GM18951 (cell line): ENCODE measurements at regions not wholly inside any gene's neighbourhood (a gene's known extent, or its start where the extent isn't known, plus 50 kb on each side); places are given as distances from the start of the nearest gene placed in this dataset.

Source experiments
- POLR2A ChIP-seq: IDR thresholded peaks from 4 replicates; pipeline ENCODE4 v1.6.1; 2011; ENCODE audit warnings: mild to moderate bottlenecking; ENCODE audit not compliant: insufficient read length, insufficient read depth; ENCODE audit errors: extremely low read depth
- in situ Hi-C: fragments of 300-500 bp; cut with MboI; formaldehyde crosslinking; loops from one replicate; pipeline ENCODE4 v1.12.0; 2022; ENCODE audit warnings: low sequenced_read_pairs, mixed read lengths, inconsistent platforms; ENCODE audit not compliant: unreplicated experiment

DNA sequence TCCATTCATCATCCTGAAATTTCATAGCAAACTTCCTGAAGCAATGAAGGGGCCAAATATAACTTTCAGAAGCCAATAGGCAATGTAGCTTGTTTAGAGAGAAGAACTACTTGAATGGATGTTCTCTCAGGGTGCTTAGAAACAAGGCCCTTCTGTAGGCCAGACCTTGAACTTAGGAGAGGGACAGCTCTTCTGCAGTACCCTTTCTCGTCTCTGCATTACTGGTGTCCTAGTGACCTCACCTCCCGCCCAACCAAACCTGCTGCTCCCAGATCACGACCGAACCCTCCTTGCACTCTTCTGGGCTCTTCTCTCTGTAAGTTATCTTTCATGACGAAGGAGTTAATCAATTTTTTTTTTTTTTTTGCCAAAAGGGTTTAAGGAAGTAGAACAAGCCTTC lies 543.9 kb downstream of the TDRD15 start:
- in situ Hi-C loops: no loop called here
- no peak for TF ChIP-seq POLR2A

DNA sequence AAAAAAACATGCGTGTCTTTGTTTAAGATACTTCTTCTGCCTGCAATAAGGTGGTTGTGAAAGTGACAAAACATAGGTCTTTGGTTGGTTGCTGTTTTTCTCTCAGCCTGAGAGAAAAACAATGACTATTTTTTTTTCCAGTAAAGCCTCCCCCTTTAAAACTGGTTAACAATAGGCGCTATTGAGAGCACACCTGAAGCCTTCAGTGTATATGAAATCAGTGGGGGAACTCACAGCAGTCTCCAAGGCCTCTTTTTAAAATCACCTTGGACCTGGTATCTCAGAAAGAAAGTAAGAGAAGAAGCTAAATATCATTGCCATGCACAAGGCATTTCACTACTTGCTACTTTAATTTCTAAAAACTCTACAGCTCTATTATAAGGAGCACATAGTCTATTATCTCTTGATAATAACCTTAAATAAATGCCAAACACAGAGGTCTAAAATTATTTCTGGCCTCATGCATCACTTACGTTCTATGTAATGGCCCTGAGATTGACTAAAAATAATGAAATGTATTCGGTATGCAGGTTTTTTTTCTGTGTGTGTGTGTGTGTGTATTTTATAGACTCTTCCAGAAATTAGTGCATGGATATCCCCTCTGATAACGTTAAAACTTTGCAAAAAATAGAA lies 544.4 kb downstream of the TDRD15 start:
- in situ Hi-C loops: no loop called here
- TF ChIP-seq POLR2A: no peak

DNA sequence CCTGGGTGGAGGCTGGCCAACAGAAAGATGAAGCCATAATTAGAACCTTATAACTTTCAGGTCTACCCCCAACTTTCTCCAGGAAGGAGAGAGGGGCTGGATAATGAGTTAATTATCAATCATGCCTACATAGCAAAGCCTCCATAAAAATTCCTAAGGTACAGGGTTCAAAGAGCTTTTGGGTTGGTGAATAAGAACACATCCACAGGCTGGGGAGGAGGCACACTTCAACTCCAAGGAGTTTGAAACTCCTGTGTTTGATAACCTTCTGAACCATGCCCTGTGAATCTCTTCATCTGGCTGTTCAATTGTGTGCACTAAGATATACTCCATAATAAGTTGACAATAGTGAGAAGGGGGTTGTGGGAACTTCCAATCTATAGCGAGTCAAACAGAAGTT lies 552.3 kb downstream of the TDRD15 start:
- in situ Hi-C loops: no loop called here
- no peak for TF ChIP-seq POLR2A

DNA sequence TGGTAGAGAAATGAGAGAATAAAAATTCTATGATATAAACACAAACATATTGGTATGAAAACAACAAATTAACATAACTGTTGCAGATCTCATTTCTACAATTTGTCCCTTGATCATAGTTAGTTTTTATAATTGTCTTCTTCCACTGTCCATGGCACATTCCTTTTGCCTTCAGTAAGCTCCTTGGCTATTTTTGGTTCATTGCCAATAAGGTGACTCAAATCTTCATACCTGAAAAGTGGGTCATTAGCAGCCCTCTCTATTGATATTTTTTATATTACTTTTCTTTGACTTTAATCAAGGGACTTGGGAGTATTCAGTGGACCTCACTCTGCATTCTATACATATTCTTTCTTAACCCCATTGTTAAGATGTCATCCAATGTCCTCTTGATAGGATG lies 552.9 kb downstream of the TDRD15 start:
- no peak for TF ChIP-seq POLR2A
- in situ Hi-C loops: no loop called here

DNA sequence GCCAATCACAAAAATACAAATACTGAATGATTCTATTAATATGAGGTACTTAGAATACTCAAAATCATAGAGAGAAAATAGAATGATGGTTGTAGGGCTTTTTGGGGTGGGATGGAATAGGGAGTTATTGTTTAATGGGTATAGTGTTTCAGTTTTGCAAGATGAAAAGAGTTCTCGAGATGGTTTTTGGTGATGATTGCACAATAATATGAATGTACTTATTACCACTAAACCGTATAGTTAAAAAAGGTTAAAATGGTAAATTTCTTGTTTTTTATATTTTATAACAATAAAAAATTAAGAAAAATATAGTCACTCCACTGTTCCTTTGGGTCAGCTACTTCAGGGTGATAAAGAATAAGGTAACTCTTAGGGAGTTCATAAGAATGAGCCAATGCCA lies 560.1 kb downstream of the TDRD15 start:
- TF ChIP-seq POLR2A: no peak
- in situ Hi-C loops: no loop called here

DNA sequence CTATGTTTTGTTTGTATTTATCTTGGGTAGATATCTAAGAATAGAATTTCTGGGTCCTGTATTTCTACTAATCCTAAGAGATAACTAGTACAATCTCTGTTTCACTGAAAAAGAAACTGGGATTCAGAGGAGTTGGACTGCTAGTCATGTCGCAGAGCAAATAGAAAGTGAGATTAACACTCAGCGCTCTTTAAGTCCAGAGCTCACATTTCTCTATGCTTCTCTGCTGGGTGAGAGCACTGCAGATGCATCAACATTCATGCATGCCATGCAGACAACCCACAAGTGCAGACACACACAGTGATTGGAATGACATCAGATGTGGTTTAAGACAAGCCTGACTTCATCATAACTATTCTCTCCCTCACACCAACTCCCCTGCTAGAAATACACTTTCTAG lies 563.8 kb downstream of the TDRD15 start:
- in situ Hi-C loops: no loop called here
- TF ChIP-seq POLR2A: no peak

DNA sequence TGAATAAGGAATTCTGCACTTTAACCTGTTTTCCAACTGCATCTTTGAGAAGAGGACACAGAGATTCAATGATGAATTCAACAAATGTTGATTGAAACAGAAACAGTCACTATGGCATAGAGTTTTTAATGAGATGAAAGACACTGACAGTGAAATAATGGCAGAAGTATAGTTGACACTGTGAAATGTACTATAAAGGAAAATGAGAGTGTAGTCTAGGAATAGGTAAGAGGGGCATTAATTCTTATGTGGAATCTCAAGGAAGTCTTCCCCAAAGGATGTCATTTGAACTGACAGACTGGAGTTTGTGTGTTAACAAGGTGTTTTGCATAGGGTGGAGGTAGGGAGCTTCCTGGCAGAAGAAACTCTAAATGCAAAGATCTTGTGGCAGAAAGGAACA lies 566.2 kb downstream of the TDRD15 start:
- TF ChIP-seq POLR2A: no peak
- in situ Hi-C loops: no loop called here

DNA sequence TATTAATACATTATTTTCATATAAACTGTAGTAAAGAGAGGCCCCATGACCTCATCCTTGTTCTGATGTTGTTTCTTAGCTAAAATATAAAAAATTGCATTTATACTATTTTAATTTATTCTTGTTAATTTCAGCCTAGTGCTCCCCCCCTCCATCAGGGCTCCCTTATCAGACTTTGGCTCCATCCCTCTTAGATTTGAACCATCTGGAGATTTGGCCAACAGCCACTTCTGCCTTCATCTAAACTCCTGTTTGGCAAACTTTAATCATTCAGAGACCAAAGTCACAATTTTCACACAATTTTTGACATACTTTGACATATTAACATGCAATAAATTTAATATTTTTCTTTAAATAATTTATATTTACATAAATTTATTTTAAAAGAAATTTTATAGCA lies 569.3 kb downstream of the TDRD15 start:
- in situ Hi-C loops: no loop called here
- TF ChIP-seq POLR2A: no peak

DNA sequence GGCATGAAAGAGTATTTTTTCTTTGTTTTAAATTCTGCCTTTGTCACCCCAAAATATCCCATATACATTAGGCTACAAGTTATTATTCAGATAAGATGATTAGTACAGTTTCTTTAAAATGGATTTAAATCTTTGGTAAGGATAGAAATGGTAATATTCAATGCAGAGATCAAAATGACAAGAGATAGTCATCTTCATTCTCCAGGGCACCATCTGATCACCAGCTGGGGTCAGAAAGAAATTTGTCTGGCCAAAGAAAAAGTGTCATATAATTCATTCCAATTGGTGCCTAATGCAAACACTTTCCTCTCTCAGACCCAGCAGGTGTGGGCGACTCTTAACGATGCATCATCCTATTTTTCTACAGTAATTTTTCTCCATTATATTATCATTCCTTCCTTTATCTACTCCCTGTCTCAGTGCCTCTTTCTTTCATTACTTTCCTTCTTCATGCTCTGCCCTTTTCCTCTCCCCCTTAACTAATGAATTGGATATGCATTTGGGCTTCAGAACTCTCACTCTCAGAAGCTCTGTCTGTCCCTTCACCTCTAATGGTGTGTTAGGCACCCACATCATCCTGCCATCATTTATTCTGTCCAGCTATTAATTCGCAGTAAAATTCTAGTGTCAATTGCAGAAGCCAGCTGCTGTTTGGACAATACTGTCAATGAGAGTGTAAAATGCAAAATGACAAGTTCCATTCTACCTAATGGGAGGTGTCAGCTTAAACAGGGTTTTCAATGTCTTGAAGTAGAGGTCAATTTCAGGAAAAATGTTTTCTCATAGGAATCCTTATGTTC lies 570.5 kb downstream of the TDRD15 start:
- no peak for TF ChIP-seq POLR2A
- in situ Hi-C loops: no loop called here

DNA sequence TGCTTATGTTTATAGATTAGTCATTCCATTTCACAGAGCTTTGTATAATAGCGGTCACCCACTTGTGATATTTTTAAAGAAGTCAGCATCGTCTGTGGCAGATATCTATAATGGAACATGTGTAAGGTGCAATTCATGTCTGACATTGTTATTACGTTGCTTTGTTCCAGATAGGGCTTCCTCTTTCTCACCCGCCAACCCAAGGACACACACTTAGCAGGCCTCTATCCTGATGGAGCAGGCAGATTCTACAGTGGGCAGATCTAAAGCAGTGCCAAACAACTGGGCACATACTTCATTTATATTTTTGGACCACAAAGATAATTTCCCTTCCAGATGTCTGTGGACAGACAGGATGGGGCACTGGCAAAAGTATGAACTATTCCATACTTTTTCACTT lies 573.1 kb downstream of the TDRD15 start:
- in situ Hi-C loops: no loop called here
- TF ChIP-seq POLR2A: no peak

DNA sequence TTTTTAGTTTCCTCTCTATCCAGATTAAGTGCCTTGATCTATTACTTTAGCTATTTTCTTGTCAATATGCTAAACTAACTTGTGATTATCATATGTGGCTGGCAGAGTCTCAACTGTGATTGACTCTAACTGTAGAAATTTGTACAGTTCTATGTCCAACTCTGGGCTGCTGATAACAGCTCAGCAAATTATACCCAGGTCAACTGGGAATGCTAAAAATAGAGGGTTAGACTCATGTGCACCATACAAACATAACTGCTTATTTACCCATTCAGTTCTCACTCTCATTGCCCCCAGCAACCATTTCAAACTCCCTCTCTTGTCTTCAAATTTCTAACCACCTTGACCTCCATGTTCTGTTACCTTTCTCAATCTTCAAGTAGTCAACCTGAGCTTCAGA lies 576.9 kb downstream of the TDRD15 start:
- in situ Hi-C loops: no loop called here
- no peak for TF ChIP-seq POLR2A

DNA sequence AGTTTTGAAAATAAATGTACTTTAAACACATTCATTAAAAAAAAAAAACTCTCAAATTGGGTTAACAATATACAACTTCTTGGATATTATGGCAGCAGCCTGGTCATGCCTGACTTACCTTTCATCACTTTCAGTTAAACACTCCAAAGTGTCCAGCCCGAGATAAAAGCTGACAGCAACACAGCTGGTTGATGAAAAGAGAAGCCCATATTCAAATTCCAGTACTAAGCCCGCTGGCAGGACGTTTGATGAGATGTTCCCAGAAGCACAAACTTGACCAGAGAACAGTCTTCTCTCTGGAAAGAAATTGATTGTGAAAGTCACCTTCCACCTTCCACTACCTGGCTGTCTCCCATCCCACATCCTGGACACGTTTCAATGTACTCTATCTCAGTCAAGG lies 586.3 kb downstream of the TDRD15 start:
- in situ Hi-C loops: no loop called here
- TF ChIP-seq POLR2A: no peak

DNA sequence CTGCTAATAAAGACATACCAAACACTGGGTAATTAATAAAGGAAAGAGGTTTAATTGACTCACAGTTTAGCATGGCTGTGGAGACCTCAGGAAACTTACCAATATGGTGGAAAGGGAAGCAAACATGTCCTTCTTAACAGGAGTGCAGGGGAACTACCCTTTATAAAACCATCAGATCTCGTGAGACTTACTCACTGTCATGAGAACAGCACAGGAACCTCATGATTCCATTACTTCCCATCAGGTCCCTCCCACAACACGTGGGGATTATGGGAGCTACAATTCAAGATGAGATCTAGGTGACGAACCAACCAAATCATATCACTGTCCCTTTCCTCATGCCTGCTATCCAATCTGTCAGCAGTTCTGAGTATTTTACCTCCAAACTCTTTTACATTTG lies 586.7 kb downstream of the TDRD15 start:
- in situ Hi-C loops: no loop called here

DNA sequence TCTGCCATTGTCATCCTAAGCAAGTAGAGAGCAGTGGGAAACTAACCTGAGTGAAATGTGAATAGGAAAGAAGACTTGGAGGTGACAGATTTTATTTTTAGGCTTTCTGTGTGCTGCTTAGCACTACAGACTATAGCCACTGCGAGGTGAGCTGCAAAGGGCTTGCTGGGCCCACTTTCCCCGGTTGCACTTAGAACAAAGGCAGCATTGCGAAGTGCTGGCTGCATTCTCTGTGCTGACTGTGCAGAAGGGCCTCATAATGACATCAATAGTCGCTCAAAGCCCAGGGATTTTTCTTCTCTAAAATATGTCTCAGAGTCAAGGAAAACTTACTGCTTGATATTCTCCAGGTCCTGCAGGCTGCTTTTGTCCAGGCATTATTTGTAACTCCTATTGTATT lies 592.1 kb downstream of the TDRD15 start:
- in situ Hi-C loops: no loop called here
- no peak for TF ChIP-seq POLR2A

More for the DNA sequence above, 586.7 kb downstream of the TDRD15 start:
- TF ChIP-seq POLR2A: no peak
